GM12892 (cell line): ENCODE measurements at regions not wholly inside any gene's neighbourhood (a gene's known extent, or its start where the extent isn't known, plus 50 kb on each side); places are given as distances from the start of the nearest gene placed in this dataset.

Source experiments
- POLR2A ChIP-seq: IDR thresholded peaks from 2 replicates; pipeline ENCODE4 v1.6.1; 2011; ENCODE audit warnings: low read depth, low read length, control low read depth
- POLR2AphosphoS5 ChIP-seq: IDR thresholded peaks from 2 replicates; pipeline ENCODE4 v1.6.1; 2011; ENCODE audit warnings: low read depth, low read length, control low read depth
- TAF1 ChIP-seq: IDR thresholded peaks from 2 replicates; pipeline ENCODE4 v1.6.1; 2011; ENCODE audit warnings: low read depth, mild to moderate bottlenecking, control low read depth, low read length, borderline replicate concordance

DNA sequence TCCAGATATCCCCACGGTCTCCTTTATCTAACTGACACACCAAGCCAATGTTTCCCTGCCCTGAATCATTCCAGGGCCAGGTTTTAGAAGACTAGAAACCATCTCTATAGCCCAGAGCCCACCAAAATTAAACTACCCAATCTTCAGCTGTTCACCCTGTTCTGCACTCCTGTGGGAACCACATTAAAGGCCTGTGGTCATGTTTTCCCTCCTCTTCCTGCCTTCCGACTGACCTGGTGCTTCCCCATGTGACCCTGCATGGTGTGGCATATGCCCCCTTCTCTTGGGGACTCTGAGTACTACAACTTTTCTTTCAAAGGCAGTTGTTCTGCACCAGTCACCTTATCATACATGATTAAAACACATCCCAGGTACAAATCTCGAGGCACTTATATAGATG lies 155.0 kb downstream of the TMEM200A start:
- no peak for TF ChIP-seq POLR2A
- no peak for TF ChIP-seq TAF1
- TF ChIP-seq POLR2AphosphoS5: no peak
